KMS-11 (cell line): ENCODE measurements at regions not wholly inside any gene's neighbourhood (a gene's known extent, or its start where the extent isn't known, plus 50 kb on each side); places are given as distances from the start of the nearest gene placed in this dataset.

Experiments used
- H2AFZ ChIP-seq: fragments of 200-600 bp; sonication (generic); 2 replicates; pipeline ENCODE4 v1.6.1; 2016; ENCODE audit warnings: antibody characterized with exemption, mixed run types, low read depth
- H3K27ac ChIP-seq: fragments of 200-600 bp; sonication (generic); 2 replicates; pipeline ENCODE4 v1.6.1; 2016; ENCODE audit warnings: mild to moderate bottlenecking, mixed run types
- H3K27me3 ChIP-seq: fragments of 200-600 bp; sonication (generic); 2 replicates; pipeline ENCODE4 v1.6.1; 2017; ENCODE audit warnings: mild to moderate bottlenecking, low read depth, mixed run types, moderate library complexity; ENCODE audit not compliant: insufficient read depth
- H3K36me3 ChIP-seq: fragments of 200-600 bp; sonication (generic); 2 replicates; pipeline ENCODE4 v1.6.1; 2017; ENCODE audit warnings: mild to moderate bottlenecking, mixed run types; ENCODE audit not compliant: insufficient read depth
- H3K4me1 ChIP-seq: fragments of 200-600 bp; sonication (generic); 2 replicates; pipeline ENCODE4 v1.6.1; 2016; ENCODE audit warnings: mild to moderate bottlenecking, low read depth, mixed run types; ENCODE audit not compliant: poor library complexity, severe bottlenecking
- H3K4me2 ChIP-seq: fragments of 200-600 bp; sonication (generic); 2 replicates; pipeline ENCODE4 v1.7.0; 2016; ENCODE audit warnings: mild to moderate bottlenecking, mixed run types
- H3K4me3 ChIP-seq: fragments of 200-600 bp; sonication (generic); IDR thresholded peaks from 2 replicates; pipeline ENCODE4 v1.6.1; 2017; ENCODE audit warnings: low read depth, low read length, mixed read lengths; ENCODE audit not compliant: insufficient read depth
- H3K79me2 ChIP-seq: fragments of 200-600 bp; sonication (generic); 2 replicates; pipeline ENCODE4 v1.6.1; 2016; ENCODE audit warnings: low read depth, mixed run types; ENCODE audit not compliant: insufficient read depth
- H3K9ac ChIP-seq: fragments of 200-600 bp; sonication (generic); 2 replicates; pipeline ENCODE4 v1.6.1; 2016; ENCODE audit warnings: mild to moderate bottlenecking, mixed run types
- H4K20me1 ChIP-seq: fragments of 200-600 bp; sonication (generic); 2 replicates; pipeline ENCODE4 v1.6.1; 2016; ENCODE audit warnings: mild to moderate bottlenecking, mixed run types; ENCODE audit not compliant: insufficient read depth
- CTCF ChIP-seq: fragments of 200-600 bp; sonication (generic); conservative IDR thresholded peaks from 2 replicates; pipeline ENCODE4 v1.6.1; 2017; ENCODE audit warnings: low read depth, mild to moderate bottlenecking, antibody characterized with exemption, low read length, moderate library complexity, mixed read lengths

DNA sequence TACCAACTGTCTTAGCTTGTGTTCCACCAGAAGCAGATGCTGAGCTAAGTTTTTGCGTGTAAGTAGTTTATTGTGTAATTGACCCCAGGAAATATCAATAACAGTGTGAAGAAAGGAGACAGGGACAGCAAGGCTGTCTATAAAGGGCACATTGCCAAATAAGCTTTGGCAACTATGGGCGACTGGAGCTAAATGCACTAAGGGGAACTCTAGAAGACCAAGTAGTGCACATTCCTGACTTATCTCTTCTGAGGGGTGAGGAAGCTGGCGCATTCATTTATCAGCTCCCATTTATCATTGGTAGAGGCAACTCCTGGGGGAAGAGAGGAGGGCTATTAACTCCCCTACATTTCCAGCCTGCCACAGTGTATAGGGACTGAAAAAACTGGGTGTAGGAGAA, 135.0 kb downstream of the DLEU7 start:
- Histone ChIP-seq H4K20me1 (no peaks in the 10 kb centered on the region), H3K27ac (no peak overlapping the region), H3K4me2 (no peak overlapping the region), H3K4me3 (no peak overlapping the region), H3K9ac (no peak overlapping the region), H3K4me1 (no peaks in the 10 kb centered on the region), H3K27me3 (no peaks in the 10 kb centered on the region), H2AFZ (no peak overlapping the region), H3K79me2 (no peaks in the 10 kb centered on the region), H3K36me3 (no peaks in the 10 kb centered on the region)
- TF ChIP-seq CTCF: no peak

GRCh38 chr13:50709058-50709457, 134.4 kb downstream of the DLEU7 start:
- no peak overlapping the region for H2AFZ ChIP-seq
- H3K4me2 ChIP-seq: no peak overlapping the region
- H3K4me3 ChIP-seq: no peak overlapping the region
- H3K79me2 ChIP-seq: no peaks in the 10 kb centered on the region
- H4K20me1 ChIP-seq: no peaks in the 10 kb centered on the region
- no peak for TF ChIP-seq CTCF
- H3K36me3 ChIP-seq: no peaks in the 10 kb centered on the region
- no peaks in the 10 kb centered on the region for H3K27me3 ChIP-seq
- H3K27ac ChIP-seq: no peak overlapping the region
- H3K9ac ChIP-seq: no peak overlapping the region
- H3K4me1 ChIP-seq: no peaks in the 10 kb centered on the region

GRCh38 chr13:50711131-50711815, 132.2 kb downstream of the DLEU7 start:
- Histone ChIP-seq H3K4me3 (no peak overlapping the region), H3K4me2 (no peak overlapping the region), H3K36me3 (no peaks in the 10 kb centered on the region), H3K4me1 (no peaks in the 10 kb centered on the region), H3K27me3 (no peaks in the 10 kb centered on the region), H3K27ac (no peak overlapping the region), H2AFZ (no peak overlapping the region), H3K79me2 (no peaks in the 10 kb centered on the region), H4K20me1 (no peaks in the 10 kb centered on the region), H3K9ac (no peak overlapping the region)
- no peak for TF ChIP-seq CTCF

DNA sequence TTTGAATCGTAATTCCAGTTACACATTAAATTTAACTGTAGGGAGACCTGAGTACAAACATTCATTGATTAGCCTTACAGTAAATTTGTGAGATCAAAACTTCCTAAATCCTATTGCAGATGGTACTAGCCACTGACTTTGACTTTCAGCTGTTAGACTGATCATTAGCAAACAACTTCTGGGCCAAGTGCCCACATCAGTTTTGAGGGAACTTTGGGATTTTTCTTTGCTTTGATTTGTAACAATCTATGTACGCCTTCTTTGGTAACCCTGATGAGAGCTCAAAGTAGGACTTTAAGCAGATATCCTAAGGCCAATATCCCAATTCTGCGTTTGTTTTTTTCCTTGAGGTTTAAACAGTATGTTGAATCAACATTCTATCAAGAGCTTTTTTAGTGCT, 131.5 kb downstream of the DLEU7 start:
- H3K9ac ChIP-seq: no peak overlapping the region
- no peak for TF ChIP-seq CTCF
- no peaks in the 10 kb centered on the region for H4K20me1 ChIP-seq
- H3K4me3 ChIP-seq: no peak overlapping the region
- H3K4me2 ChIP-seq: no peak overlapping the region
- H3K4me1 ChIP-seq: no peaks in the 10 kb centered on the region
- no peaks in the 10 kb centered on the region for H3K27me3 ChIP-seq
- no peak overlapping the region for H2AFZ ChIP-seq
- no peaks in the 10 kb centered on the region for H3K36me3 ChIP-seq
- H3K79me2 ChIP-seq: no peaks in the 10 kb centered on the region
- no peak overlapping the region for H3K27ac ChIP-seq
